ENCODE measurements at regions not wholly inside any gene's neighbourhood (a gene's known extent, or its start where the extent isn't known, plus 50 kb on each side); places are given as distances from the start of the nearest gene placed in this dataset.
"Not testable (repeated sequence)": the region's sequence is repeated elsewhere in the genome, so short reads cannot be mapped to it uniquely, and the experiment has no call there.

DNA sequence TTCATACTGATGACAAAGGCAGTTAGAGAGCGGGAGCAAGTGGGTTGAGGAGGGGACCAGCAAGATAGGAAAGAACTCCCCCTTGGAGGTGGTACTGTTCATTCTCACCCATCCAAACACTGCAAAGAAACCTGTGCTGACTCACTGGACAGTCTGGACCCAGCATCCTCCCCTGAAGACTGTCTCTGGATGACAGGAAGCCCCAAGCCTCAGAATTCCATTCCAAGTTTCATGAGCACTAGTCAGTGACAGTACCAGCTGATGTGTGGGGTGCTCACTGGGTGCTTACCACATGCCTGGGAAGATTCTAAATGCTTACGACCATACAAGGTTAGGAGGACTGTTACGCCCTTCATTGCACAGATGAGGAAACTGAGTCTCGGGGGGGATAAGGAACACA is 160.9 kb downstream of the IGLL1 start:
- no peaks in the 10 kb centered on the region for H3K79me2 ChIP-seq (ENCODE audit: insufficient read depth, low read length)
- no peaks in the 10 kb centered on the region for H3K9me2 ChIP-seq (replicated peaks; ENCODE audit: insufficient read depth, low read length)
- H3K27me3 ChIP-seq (ENCODE audit: low read length) = no peaks in the 10 kb centered on the region
- no peaks in the 10 kb centered on the region for H3F3A ChIP-seq (ENCODE audit: insufficient read depth)
- no peak overlapping the region for H3K27ac ChIP-seq (ENCODE audit: low read depth, low read length)
- TF ChIP-seq, protein P1, sequence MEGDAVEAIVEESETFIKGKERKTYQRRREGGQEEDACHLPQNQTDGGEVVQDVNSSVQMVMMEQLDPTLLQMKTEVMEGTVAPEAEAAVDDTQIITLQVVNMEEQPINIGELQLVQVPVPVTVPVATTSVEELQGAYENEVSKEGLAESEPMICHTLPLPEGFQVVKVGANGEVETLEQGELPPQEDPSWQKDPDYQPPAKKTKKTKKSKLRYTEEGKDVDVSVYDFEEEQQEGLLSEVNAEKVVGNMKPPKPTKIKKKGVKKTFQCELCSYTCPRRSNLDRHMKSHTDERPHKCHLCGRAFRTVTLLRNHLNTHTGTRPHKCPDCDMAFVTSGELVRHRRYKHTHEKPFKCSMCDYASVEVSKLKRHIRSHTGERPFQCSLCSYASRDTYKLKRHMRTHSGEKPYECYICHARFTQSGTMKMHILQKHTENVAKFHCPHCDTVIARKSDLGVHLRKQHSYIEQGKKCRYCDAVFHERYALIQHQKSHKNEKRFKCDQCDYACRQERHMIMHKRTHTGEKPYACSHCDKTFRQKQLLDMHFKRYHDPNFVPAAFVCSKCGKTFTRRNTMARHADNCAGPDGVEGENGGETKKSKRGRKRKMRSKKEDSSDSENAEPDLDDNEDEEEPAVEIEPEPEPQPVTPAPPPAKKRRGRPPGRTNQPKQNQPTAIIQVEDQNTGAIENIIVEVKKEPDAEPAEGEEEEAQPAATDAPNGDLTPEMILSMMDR (IDR thresholded peaks at IDR 0.05; ENCODE audit: insufficient read depth, low read length, poor library complexity, severe bottlenecking) = no peak
- no peak for TF ChIP-seq EZH2phosphoT487 (conservative IDR thresholded peaks at IDR 0.05; ENCODE audit: low read length)
- no peaks in the 10 kb centered on the region for H4K20me1 ChIP-seq (ENCODE audit: low read depth, low read length)
- no peaks in the 10 kb centered on the region for H3K36me3 ChIP-seq (ENCODE audit: low read length)
- H2AFZ ChIP-seq (ENCODE audit: low read depth, low read length, severe bottlenecking) = no peak overlapping the region
- no peak overlapping the region for H3K4me2 ChIP-seq (ENCODE audit: low read depth, low read length, poor library complexity, severe bottlenecking)
- no peak overlapping the region for H3K4me3 ChIP-seq (ENCODE audit: insufficient read depth, low read length, poor library complexity, severe bottlenecking)
- H3K9me3 ChIP-seq (ENCODE audit: insufficient read depth, low read length) = no peaks in the 10 kb centered on the region
- no peak overlapping the region for H3K9ac ChIP-seq (ENCODE audit: low read length)

DNA sequence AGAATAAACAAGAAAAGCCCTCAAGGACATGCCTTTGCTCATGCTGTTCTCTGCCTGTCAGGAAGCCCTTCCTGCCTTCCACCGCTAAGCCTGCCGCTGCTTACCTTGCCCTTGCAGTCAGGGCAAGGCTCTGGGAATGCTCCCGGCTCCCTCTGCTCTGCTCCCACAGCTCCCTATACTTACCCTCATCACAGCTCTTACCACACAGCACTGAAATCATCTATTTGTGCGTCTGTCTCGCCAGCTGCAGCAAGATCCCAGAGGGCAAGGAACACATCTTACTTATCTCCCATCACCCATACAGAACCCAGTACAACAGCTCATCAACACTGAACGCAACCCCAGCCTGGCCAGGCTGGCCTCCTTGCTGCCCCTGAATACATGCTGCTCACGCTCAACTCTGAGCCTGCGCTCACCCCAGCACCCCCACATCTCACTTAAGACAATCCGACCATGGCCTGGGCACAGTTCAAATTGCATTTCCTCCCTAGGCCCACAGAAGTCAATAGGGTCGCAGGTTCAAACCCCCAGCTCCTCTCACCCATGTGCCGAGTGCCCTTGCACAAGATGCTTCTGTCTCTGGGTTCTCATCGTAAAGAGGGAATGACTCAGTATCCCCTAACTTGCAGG is 161.8 kb downstream of the IGLL1 start:
- H3K4me3 ChIP-seq (ENCODE audit: insufficient read depth, low read length, poor library complexity, severe bottlenecking) = no peak overlapping the region
- H3K79me2 ChIP-seq (ENCODE audit: insufficient read depth, low read length) = no peaks in the 10 kb centered on the region
- no peak overlapping the region for H2AFZ ChIP-seq (ENCODE audit: low read depth, low read length, severe bottlenecking)
- no peak overlapping the region for H3K9ac ChIP-seq (ENCODE audit: low read length)
- H3K36me3 ChIP-seq (ENCODE audit: low read length) = no peaks in the 10 kb centered on the region
- H3F3A ChIP-seq (ENCODE audit: insufficient read depth) = no peaks in the 10 kb centered on the region
- no peaks in the 10 kb centered on the region for H3K27me3 ChIP-seq (ENCODE audit: low read length)
- H3K9me2 ChIP-seq (replicated peaks; ENCODE audit: insufficient read depth, low read length) = no peaks in the 10 kb centered on the region
- H3K27ac ChIP-seq (ENCODE audit: low read depth, low read length) = no peak overlapping the region
- no peak for TF ChIP-seq EZH2phosphoT487 (conservative IDR thresholded peaks at IDR 0.05; ENCODE audit: low read length)
- TF ChIP-seq, protein P1 (IDR thresholded peaks at IDR 0.05; ENCODE audit: insufficient read depth, low read length, poor library complexity, severe bottlenecking) = no peak
- H3K9me3 ChIP-seq (ENCODE audit: insufficient read depth, low read length) = no peaks in the 10 kb centered on the region
- no peaks in the 10 kb centered on the region for H4K20me1 ChIP-seq (ENCODE audit: low read depth, low read length)
- no peak overlapping the region for H3K4me2 ChIP-seq (ENCODE audit: low read depth, low read length, poor library complexity, severe bottlenecking)

DNA sequence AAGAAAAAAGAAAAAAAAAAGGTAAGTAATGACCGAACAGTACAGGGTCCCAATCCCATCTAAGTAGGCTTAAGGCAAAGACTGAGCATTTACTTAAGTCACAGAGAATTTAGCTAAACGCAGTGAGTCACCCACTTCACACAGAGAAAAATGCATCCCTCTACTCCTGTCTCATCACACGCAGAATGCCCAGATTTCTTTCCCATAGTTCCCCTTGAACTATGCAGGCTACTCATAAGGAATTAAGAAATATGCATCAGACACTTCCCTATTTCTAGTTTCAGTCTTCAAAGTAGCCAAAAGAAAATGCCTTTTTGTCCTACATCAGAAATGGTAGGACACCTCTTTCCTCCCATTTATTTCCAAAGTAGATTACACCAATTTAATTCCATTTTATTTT is 162.8 kb downstream of the IGLL1 start:
- not testable (repeated sequence) for H4K20me1 ChIP-seq (ENCODE audit: low read depth, low read length); H3K4me3 ChIP-seq (ENCODE audit: insufficient read depth, low read length, poor library complexity, severe bottlenecking); H3K27me3 ChIP-seq (ENCODE audit: low read length); H3K79me2 ChIP-seq (ENCODE audit: insufficient read depth, low read length); H3F3A ChIP-seq (ENCODE audit: insufficient read depth); H3K9ac ChIP-seq (ENCODE audit: low read length); H3K4me2 ChIP-seq (ENCODE audit: low read depth, low read length, poor library complexity, severe bottlenecking); H2AFZ ChIP-seq (ENCODE audit: low read depth, low read length, severe bottlenecking); H3K9me3 ChIP-seq (ENCODE audit: insufficient read depth, low read length); H3K36me3 ChIP-seq (ENCODE audit: low read length); H3K9me2 ChIP-seq (replicated peaks; ENCODE audit: insufficient read depth, low read length); H3K27ac ChIP-seq (ENCODE audit: low read depth, low read length)

DNA sequence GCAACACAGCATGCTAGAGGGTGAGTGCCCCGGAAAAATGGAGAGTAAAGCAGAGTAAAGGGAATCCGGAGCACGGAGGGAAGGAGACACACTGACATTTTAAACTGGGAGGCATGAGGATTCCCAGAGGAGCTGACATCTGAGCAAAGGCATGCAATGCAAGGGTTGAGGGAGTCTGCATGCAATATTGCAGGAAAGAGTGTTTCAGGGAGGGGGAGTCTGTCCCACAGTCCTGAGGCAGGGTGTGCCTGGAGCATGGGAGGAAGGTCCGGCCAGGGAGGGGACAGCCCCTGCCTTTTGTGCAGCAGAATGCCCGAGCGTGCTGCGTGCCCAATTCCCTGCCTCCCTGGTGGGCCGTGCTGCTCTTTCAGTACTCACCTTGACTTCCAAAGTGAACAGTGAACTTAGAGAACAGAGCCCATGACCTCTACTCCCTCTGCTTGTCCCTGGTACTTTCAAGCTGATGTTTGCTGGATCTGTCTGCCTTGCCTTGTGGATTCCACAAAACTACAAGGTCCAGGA is 163.9 kb downstream of the IGLL1 start:
- not testable (repeated sequence) for H4K20me1 ChIP-seq (ENCODE audit: low read depth, low read length); H3K9me3 ChIP-seq (ENCODE audit: insufficient read depth, low read length); H2AFZ ChIP-seq (ENCODE audit: low read depth, low read length, severe bottlenecking); H3K4me2 ChIP-seq (ENCODE audit: low read depth, low read length, poor library complexity, severe bottlenecking); H3K4me3 ChIP-seq (ENCODE audit: insufficient read depth, low read length, poor library complexity, severe bottlenecking); H3K27me3 ChIP-seq (ENCODE audit: low read length); H3K9ac ChIP-seq (ENCODE audit: low read length); H3K27ac ChIP-seq (ENCODE audit: low read depth, low read length); H3K36me3 ChIP-seq (ENCODE audit: low read length); H3K9me2 ChIP-seq (replicated peaks; ENCODE audit: insufficient read depth, low read length); H3F3A ChIP-seq (ENCODE audit: insufficient read depth); H3K79me2 ChIP-seq (ENCODE audit: insufficient read depth, low read length)
